NT2/D1 (cell line): ENCODE measurements at regions not wholly inside any gene's neighbourhood (a gene's known extent, or its start where the extent isn't known, plus 50 kb on each side); places are given as distances from the start of the nearest gene placed in this dataset.

ENCODE experiments used
- SUZ12 ChIP-seq: IDR thresholded peaks from 2 replicates; pipeline ENCODE4 v1.6.1; 2011; ENCODE audit not compliant: insufficient read length, insufficient read depth; ENCODE audit errors: extremely low read depth
- YY1 ChIP-seq: IDR thresholded peaks from 2 replicates; pipeline ENCODE4 v1.6.1; 2011; ENCODE audit not compliant: insufficient read length, insufficient read depth

GRCh38 chr5:63011158-63011557 is 432.5 kb downstream of the LRRC70 start:
- no peak for TF ChIP-seq SUZ12
- TF ChIP-seq YY1 = no peak
